ENCODE measurements at regions not wholly inside any gene's neighbourhood (a gene's known extent, or its start where the extent isn't known, plus 50 kb on each side); places are given as distances from the start of the nearest gene placed in this dataset.

DNA sequence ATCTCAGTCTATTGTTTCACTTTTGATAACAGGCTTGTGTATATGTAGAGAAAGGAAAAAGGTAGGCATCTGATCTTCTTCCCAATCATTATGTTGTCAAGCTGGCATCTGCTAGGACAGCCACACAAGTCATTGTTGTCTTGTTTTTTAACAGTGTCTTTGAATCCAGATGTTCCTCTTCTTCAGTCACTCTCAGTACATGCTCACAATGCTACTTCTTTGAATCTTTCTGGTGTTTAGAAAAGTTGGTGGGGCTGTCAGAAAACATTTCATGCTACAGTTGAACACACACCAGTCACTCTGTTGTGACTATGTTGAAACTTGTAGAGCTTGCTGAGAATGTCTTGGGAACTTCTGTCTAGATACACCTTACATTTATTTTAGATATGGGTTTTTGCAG lies 1231.4 kb upstream of the MIR17HG start:
- DNase-seq = no peak

DNA sequence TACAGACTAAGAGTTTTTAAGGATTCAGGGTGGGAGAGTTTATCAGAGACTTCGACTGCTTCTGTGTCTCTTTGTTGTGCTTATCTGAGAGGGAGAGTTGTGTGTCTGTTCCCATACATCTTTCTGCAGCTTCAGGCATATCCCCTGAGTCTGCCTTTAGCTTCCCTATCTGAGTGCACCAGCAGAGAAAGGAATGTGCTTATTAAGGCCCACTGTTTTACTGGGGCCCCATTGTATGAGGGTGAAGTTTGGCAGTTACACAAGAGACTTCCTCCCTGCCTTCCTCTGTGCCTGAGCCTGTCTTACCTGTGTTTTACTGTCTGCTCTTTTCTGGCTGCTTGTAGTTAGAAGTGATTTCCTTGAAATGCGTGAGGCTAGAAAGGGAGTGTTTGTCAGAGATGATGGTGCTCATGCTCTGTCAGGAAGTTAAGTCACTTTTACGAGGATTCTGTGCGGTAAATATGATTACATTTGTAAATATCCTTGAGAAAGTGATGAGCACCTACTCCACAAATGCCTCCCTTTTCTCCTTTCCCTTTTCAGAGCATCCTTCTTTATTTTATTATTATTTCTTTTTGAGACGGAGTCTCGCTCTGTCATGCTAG lies 1228.9 kb upstream of the MIR17HG start:
- DNase-seq = no peak

DNA sequence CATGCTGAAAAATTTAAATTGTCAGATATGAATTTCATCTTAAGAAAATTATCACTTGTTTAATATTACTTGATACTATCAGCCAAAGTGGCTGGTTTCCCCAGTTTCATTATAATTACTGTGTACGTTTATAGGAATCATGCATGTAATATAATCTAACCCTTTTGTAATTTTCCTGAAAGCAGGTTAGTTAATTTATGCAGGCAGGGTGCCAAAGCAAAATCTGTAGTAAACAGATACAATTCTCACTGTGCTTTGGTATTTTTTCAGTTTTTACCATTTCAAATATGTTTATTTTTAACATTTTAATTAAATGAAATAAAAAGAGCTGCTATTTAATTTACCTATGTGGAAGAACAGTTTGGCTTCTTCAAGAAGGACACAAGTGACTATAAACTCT lies 1227.5 kb upstream of the MIR17HG start:
- no peak for DNase-seq

GRCh38 chr13:90121784-90122183 lies 1225.7 kb upstream of the MIR17HG start:
- DNase-seq = no peak

DNA sequence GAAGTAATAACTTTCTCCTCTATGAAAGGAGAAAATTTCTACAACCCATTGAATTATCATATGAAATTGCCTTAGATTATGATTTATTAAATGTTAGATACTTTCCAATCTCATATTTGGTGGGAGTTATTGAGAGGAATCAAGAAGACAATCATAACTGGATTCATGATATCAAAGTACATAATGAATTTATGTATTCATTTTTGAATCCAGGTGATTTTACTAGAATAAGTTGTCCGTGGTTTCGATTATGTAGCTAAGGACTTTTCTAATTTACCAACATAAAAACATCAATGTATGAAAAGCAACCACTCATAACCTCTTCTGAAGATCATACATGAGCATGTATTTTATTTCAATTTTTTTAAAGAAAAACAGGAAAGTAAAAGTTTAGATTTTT lies 1225.0 kb upstream of the MIR17HG start:
- no peak for DNase-seq

DNA sequence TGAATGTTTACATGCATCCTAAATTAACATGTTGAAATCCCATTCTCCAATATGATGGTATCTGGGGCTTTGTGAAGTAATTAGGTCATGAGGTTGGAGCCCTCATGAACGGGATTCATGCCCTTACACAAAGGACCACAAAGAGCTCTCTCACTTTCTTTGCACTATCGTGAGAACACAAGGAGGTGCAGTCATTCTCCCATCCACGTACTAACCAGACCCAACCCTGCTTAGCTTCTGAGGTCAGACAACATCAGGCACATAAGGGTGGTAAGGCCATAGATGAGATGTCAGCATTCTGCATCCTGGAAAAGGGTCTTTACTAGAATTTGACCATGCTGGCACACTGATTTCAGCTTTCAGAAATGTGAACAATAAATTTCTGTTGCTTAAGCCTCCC lies 1211.9 kb upstream of the MIR17HG start:
- DNase-seq = no peak

DNA sequence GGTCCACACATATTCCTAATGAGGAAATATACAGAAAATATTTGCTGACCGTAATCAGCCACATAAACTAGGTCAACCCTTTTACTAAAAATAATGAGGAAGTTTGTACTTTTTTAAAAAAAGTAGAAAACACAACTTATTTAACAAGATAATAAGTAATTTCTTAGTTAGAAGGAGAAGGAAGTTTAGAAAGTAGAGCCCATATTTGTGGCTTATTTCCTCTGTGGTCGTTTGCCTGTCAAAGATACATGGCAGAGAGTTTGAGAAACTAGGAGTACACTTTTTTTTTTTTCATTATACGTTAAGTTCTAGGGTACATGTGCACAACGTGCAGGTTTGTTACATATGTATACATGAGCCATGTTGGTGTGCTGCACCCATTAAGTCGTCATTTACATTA lies 1205.2 kb upstream of the MIR17HG start:
- no peak for DNase-seq

GRCh38 chr13:90154311-90154960 lies 1193.1 kb upstream of the MIR17HG start:
- DNase-seq = no peak

- DNase-seq = no peak
Measured at GRCh38 chr13:90156390-90156789, 1191.1 kb upstream of the MIR17HG start.

DNA sequence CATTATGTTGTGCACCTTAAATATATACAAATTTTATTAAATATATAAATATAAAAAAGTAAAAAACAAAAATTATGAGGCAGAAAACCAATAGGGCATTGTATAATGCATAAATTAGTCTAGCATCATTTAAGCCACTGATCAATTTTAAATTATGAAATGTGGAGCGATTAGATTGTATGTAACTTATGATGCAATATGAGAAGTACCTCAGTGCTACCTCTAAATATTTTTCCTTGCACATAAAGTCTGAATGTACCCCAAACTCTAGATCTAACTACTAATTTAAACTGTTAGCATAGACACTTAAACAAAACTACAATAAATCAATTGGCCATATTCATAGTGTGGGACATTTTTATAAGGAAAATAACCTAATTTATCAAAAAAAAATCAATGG lies 1178.5 kb upstream of the MIR17HG start:
- no peak for DNase-seq

DNA sequence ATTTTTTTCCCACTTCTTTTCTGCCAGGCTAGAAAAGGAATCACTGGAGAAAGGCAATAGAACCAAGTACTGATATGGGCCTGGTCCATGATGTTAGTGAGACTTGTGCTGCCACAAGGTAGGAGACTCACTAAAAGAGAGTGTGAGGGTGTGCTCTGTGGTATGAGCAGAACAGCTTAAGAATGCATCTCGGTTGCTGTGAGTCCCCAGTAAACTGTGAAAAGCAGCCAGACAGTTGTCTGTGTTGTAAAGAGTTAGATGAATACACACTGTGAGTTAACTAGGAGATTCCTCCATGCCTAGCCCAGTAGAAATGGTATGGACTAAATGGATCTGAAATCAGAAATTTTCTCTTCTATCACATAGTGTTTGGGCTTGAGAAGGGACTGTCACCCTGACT lies 1177.3 kb upstream of the MIR17HG start:
- no peak for DNase-seq

GRCh38 chr13:90171649-90172048 lies 1175.8 kb upstream of the MIR17HG start:
- DNase-seq = no peak

DNA sequence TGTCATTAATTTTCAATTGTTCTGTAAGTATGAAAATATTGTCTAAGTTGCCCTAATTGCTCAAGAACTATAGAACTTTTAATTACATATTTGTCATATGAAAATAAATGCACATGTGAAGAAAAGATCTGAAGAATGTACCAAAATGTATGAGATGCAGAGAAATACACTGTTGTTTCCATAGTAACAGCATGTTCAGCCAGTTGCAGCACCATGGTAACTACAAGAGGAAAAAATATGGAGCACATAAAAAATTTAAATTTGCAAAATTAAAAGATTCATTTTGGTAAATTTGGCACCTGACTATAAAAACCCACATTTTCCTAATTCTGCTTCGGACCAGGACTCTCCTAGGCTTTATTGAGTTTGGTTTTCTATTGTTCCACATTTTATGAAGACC lies 1170.0 kb upstream of the MIR17HG start:
- DNase-seq = no peak

- no peak for DNase-seq
Measured at GRCh38 chr13:90184355-90184754, 1163.1 kb upstream of the MIR17HG start.

DNA sequence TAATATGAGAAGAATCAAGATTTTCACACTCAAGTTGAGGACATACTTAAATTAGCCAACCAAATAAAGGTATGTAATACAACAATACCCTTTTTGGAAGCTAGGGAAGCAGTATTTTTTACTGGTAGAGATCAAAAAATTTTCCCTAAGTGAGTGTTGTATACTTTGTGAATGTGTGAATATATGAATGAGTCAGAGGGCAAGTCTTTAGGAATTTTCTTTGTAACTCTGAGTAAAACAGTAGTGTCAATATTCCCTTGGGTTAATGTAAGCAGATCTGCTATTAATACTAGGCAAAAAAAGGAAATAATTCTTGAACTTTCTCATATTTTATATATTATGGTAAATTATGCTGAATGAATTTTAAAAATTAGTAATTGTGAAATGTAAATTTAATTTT lies 1161.8 kb upstream of the MIR17HG start:
- DNase-seq = no peak

GRCh38 chr13:90187478-90188350 lies 1159.8 kb upstream of the MIR17HG start:
- DNase-seq = no peak

GRCh38 chr13:90188351-90188636 lies 1159.2 kb upstream of the MIR17HG start:
- DNase-seq = no peak

DNA sequence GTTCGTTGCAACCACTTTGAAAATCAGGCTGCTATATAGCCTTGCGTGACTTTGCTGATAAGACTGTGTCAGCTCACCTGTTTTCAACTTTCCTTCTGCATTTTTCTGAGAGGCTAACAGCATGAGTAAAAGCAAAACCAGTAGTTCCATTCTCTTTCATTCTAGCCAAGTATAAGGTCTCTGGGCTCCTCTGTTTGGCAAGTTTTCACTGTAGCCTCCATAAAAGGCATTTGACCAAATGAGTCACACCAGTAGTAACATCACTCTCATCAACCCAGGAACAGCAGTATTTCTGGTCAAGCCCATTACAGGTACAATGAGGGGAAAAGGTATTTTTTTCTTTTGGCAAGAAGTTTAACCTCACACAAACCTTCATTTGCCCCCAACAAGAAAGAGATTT lies 1149.8 kb upstream of the MIR17HG start:
- DNase-seq = no peak

GRCh38 chr13:90201202-90201601 lies 1146.3 kb upstream of the MIR17HG start:
- no peak for DNase-seq

DNA sequence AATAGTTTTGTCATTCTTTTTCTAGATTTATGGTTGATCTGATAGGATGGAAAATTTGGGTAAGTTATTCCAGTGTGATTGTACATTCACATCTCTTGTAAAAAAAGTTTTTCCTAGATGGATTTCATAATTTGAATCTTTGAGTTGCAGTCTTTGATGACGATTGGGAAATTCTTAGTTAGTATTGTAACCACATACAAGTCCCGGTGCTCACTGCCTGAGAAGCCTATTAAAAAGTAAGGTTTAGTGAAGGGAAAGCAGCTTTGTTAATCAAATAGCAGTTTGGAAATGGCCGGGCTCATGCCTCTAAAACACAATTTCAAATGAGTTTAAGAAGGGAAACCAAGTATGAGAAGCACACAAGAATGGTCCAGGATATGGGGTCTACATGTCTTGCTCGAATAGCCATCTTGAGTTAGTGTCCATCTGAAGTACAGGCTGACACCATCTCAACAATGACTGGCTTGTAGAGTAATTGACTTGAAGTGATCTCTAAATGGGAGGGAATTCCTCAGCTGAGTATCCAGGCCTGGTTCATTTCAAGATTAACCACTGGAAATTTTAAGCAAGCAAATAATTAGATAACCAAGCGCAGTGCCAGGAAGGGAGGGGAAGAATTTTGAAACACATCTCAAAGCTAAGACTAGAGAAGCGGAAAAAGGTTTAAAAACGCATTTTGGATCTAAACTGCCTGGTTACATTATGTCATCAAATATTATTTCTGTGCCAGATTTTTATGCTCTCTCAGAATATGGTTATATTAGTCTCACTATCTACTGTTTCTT lies 1145.6 kb upstream of the MIR17HG start:
- DNase-seq = no peak

- no peak for DNase-seq
Measured at GRCh38 chr13:90205081-90205480, 1142.4 kb upstream of the MIR17HG start.

DNA sequence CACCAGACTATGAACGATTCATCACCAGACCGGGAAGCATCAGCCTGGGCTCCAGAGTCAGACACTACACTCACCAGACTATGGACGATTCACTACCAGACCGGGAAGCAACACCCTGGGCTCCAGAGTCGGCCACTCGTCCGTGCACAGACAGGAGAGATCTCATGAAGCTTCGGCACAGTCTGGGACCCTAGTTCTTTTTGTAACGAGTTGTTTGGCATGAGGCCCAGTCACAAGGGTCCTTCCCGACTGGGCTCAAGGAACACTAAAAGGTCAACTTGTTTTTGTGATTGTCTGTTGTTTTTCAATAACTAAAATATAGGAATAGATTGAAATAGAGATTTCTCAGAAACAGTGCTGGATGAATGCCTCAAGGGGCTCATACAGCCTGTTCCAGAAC lies 1141.6 kb upstream of the MIR17HG start:
- DNase-seq = no peak

DNA sequence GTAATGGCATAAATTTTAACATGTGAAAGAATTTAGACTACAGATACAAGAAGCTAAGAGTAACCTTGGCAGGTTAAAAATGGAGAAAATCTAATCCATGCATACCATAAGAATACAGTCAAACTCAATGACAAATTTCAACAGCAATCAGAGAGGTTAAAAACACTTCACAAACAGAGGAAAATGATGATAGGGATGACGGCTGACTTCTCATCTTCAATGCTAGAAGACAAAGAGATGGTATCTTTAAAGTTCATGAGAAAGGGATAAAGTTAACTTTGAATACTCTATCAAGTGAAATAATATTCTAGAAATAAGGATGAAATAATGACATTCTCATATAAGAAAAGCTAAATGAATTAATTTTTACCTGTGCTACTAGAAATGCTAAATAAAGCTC lies 1130.2 kb upstream of the MIR17HG start:
- no peak for DNase-seq

DNA sequence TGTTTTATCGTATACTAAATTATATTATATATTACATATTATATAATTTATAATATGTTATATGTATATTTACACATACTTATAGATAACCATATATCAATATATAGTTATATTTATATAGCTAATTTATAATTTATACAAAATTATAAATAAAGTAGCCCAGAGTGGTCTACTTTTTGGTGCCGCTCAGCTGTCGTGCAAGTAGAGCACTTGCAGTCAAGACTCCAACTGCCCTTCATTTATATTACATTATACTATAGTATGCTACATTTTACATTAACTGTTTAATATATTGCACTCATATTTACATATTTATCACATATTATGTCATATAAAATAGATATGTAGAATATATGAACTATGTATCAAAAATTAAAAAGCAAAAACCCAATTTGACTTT lies 1124.7 kb upstream of the MIR17HG start:
- DNase-seq = no peak

Data from right forelimb (tissue), 1 donor.